ENCODE measurements at regions not wholly inside any gene's neighbourhood (a gene's known extent, or its start where the extent isn't known, plus 50 kb on each side); places are given as distances from the start of the nearest gene placed in this dataset.

DNA sequence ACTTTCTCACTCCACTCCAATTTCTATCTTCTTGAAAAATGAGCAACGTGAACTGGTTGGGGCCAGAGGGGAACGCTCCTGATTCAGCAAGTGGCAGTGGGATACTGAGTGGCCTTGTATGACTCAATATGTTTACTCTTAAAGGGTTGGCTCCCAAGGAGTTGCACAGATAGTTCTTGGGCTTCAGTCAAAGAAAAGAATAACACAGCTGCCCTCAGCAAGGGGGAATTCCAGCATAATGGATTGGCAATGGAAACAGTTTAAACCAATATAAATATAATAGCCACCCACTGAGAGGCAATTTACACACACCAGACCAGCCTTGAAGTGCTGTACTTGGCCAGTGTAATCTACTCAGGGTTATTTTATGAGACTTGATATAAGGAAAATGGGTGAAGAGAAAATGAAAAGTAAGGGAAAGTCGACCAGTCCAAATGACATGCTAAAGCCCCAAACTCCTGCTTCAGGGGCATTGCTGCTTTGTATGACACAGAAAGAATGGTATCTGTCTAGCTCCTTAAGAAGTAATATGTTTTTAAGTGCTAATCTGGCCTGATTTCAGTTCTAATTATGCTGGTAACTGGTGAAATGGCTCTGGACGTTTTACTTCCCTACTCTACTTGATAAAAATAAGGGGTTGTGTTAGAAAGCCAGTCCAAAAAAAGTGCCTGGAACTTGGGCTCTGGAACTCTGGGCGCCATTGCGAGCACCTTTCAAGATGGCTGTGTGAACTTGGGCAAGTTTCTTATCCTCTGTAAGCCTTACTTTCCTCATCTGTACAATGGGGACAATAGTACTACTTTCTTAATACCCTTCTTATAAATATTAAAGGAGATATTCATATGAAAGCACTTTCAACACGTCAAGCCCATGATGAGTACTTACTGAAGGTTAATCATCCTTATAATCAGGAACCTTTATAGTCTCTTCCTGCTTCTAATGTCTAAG lies 712.9 kb upstream of the MAP3K7 start:
- peaks cover 8% of the 10 kb centered on the region for H3K36me3 Mint-ChIP-seq (ENCODE audit: unreplicated experiment)
- no peak for DNase-seq
- TF ChIP-seq, protein P1, sequence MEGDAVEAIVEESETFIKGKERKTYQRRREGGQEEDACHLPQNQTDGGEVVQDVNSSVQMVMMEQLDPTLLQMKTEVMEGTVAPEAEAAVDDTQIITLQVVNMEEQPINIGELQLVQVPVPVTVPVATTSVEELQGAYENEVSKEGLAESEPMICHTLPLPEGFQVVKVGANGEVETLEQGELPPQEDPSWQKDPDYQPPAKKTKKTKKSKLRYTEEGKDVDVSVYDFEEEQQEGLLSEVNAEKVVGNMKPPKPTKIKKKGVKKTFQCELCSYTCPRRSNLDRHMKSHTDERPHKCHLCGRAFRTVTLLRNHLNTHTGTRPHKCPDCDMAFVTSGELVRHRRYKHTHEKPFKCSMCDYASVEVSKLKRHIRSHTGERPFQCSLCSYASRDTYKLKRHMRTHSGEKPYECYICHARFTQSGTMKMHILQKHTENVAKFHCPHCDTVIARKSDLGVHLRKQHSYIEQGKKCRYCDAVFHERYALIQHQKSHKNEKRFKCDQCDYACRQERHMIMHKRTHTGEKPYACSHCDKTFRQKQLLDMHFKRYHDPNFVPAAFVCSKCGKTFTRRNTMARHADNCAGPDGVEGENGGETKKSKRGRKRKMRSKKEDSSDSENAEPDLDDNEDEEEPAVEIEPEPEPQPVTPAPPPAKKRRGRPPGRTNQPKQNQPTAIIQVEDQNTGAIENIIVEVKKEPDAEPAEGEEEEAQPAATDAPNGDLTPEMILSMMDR (IDR thresholded peaks at IDR 0.05; ENCODE audit: partially characterized antibody, unreplicated experiment), result no peak
- H3K9me3 Mint-ChIP-seq (ENCODE audit: unreplicated experiment), result peaks cover 3% of the 10 kb centered on the region
- H3K27me3 Mint-ChIP-seq (ENCODE audit: unreplicated experiment), result peaks cover 8% of the 10 kb centered on the region
- H3K27ac Mint-ChIP-seq (ENCODE audit: unreplicated experiment), result no peak overlapping the region
- no peak overlapping the region for H3K4me3 Mint-ChIP-seq (ENCODE audit: unreplicated experiment)
- no peaks in the 10 kb centered on the region for H3K4me1 Mint-ChIP-seq (ENCODE audit: low read depth, unreplicated experiment)

DNA sequence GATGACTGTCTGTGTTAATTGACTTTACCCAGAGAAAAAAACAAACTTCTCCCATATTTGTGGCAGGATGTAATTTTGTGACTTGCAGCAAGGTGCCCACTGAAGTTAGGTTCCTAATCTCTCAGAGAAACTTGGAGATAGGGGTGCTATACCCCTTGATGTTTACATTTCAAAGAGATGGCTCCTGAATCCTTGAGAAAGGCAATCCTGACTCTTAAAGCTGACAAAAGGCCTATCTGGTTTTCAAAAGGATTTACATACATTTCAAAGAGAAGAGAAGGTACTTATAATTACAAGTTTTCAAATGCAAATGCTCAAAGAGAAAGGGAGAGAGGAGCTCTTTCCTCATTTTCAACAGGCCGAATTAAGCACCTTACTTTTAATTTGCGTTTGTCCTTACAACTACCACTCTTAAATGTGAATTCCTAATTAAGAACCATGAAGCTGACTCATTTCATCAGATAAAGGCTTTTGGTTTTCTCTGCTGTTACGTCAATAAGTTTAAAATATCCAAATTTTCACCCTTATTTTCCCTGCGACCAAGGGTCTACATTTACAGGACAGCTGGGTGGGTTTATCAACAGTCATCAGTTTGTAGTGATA lies 711.8 kb upstream of the MAP3K7 start:
- TF ChIP-seq, protein P1 (IDR thresholded peaks at IDR 0.05; ENCODE audit: partially characterized antibody, unreplicated experiment), result no peak
- H3K9me3 Mint-ChIP-seq (ENCODE audit: unreplicated experiment), result peaks cover 3% of the 10 kb centered on the region
- H3K4me3 Mint-ChIP-seq (ENCODE audit: unreplicated experiment), result no peak overlapping the region
- H3K4me1 Mint-ChIP-seq (ENCODE audit: low read depth, unreplicated experiment), result no peaks in the 10 kb centered on the region
- H3K36me3 Mint-ChIP-seq (ENCODE audit: unreplicated experiment), result peaks cover 8% of the 10 kb centered on the region
- H3K27me3 Mint-ChIP-seq (ENCODE audit: unreplicated experiment), result peaks cover 10% of the 10 kb centered on the region
- H3K27ac Mint-ChIP-seq (ENCODE audit: unreplicated experiment), result no peak overlapping the region
- DNase-seq, result no peak

DNA sequence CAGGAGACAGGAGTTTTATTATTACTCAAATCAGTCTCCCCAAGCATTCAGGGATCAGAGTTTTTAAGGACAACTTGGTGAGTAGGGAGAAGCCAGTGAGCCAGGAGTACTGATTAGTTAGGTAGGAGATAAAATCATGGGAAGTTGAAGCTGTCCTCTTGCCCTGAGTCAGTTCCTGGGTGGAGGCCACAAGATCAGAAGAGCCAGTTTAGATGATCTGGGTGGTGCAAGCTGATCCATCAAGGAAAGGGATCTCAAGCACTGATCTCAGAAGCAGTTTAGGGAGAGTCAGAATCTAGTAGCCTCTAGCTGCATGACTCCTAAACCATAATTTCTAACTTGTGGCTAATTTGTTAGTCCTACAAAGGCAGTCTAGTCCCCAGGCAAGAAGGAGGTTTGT lies 706.5 kb upstream of the MAP3K7 start:
- DNase-seq, result no peak
- Mint-ChIP-seq H3K36me3 (ENCODE audit: unreplicated experiment) (peaks cover 14% of the 10 kb centered on the region), H3K27me3 (ENCODE audit: unreplicated experiment) (peaks cover 15% of the 10 kb centered on the region), H3K9me3 (ENCODE audit: unreplicated experiment) (peaks cover 3% of the 10 kb centered on the region), H3K4me1 (ENCODE audit: low read depth, unreplicated experiment) (peaks cover 2% of the 10 kb centered on the region), H3K4me3 (ENCODE audit: unreplicated experiment) (no peak overlapping the region), H3K27ac (ENCODE audit: unreplicated experiment) (no peak overlapping the region)
- TF ChIP-seq, protein P1 (IDR thresholded peaks at IDR 0.05; ENCODE audit: partially characterized antibody, unreplicated experiment), result no peak

DNA sequence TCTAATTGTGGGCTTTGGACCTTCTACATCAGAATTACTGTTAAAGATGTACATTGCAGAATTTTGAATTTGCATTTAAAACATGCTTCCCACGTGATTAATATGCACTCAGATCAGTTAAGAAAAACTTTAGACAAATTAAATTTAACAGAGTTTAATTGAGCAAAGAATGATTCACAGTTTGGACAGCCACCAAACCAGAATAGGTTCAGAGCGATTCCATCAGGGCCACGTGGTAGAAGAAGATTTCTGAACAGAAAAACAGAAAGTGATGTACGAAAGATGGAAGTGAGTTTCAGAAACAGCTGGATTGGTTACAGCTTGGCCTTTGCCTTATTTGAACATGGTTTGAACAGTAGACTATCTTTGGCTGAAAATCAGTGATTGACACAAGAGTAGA lies 704.2 kb upstream of the MAP3K7 start:
- H3K9me3 Mint-ChIP-seq (ENCODE audit: unreplicated experiment), result peaks cover 2% of the 10 kb centered on the region
- peaks cover 9% of the 10 kb centered on the region for H3K27me3 Mint-ChIP-seq (ENCODE audit: unreplicated experiment)
- H3K27ac Mint-ChIP-seq (ENCODE audit: unreplicated experiment), result no peak overlapping the region
- no peak overlapping the region for H3K4me3 Mint-ChIP-seq (ENCODE audit: unreplicated experiment)
- peaks cover 2% of the 10 kb centered on the region for H3K4me1 Mint-ChIP-seq (ENCODE audit: low read depth, unreplicated experiment)
- no peak for DNase-seq
- TF ChIP-seq, protein P1 (IDR thresholded peaks at IDR 0.05; ENCODE audit: partially characterized antibody, unreplicated experiment), result no peak
- H3K36me3 Mint-ChIP-seq (ENCODE audit: unreplicated experiment), result peaks cover 9% of the 10 kb centered on the region

DNA sequence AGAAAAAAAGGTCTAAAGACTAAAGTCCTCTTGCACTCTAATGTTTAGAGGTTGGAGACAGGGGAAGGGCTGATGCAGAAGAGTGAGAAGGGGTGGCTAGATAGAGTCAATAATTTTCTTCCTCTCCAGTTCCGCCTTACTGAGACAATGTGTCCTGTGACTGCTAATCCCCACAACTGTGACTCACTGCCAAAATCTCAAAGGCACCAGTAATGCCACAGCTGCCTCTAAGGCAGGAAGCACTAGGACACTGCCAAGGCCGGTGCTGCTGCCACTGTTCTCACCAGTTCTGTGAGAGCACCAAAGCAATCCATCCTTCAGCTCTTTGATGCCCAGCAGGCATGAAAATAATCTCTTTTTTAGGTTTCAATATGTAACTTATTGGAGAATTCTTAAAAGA lies 701.9 kb upstream of the MAP3K7 start:
- no peak overlapping the region for H3K4me3 Mint-ChIP-seq (ENCODE audit: unreplicated experiment)
- DNase-seq, result no peak
- TF ChIP-seq, protein P1 (IDR thresholded peaks at IDR 0.05; ENCODE audit: partially characterized antibody, unreplicated experiment), result no peak
- no peaks in the 10 kb centered on the region for H3K9me3 Mint-ChIP-seq (ENCODE audit: unreplicated experiment)
- no peak overlapping the region for H3K27ac Mint-ChIP-seq (ENCODE audit: unreplicated experiment)
- H3K4me1 Mint-ChIP-seq (ENCODE audit: low read depth, unreplicated experiment), result peaks cover 2% of the 10 kb centered on the region
- H3K36me3 Mint-ChIP-seq (ENCODE audit: unreplicated experiment), result peaks cover 9% of the 10 kb centered on the region
- peaks cover 5% of the 10 kb centered on the region for H3K27me3 Mint-ChIP-seq (ENCODE audit: unreplicated experiment)

Measured in glutamatergic neuron (in vitro differentiated cells).